GOT3 (cell line): ENCODE measurements at regions not wholly inside any gene's neighbourhood (a gene's known extent, or its start where the extent isn't known, plus 50 kb on each side); places are given as distances from the start of the nearest gene placed in this dataset.

Experiments
- DNase-seq: peaks from one replicate; lab custom pipeline; 2025; ENCODE audit warnings: mixed read lengths; lab: John Stamatoyannopoulos, UW

- no peak for DNase-seq
These were observed 208.9 kb upstream of the PFKP start for GRCh38 chr10:2858452-2858851.

- DNase-seq = no peak
These were observed 210.8 kb upstream of the PFKP start for GRCh38 chr10:2856598-2856997.

GRCh38 chr10:2852574-2853323 lies 214.6 kb upstream of the PFKP start:
- no peak for DNase-seq

GRCh38 chr10:2851566-2851965 lies 215.8 kb upstream of the PFKP start:
- no peak for DNase-seq

- DNase-seq = no peak
These were observed 217.1 kb upstream of the PFKP start for GRCh38 chr10:2850202-2850601.

- DNase-seq = no peak
These were observed 222.4 kb upstream of the PFKP start for GRCh38 chr10:2844925-2845324.

GRCh38 chr10:2839081-2839725 lies 228.1 kb upstream of the PFKP start:
- DNase-seq = no peak

- no peak for DNase-seq
These were observed 229.7 kb upstream of the PFKP start for GRCh38 chr10:2837674-2838073.

- DNase-seq = no peak
These were observed 230.3 kb upstream of the PFKP start for GRCh38 chr10:2836921-2837662.

- no peak for DNase-seq
These were observed 233.1 kb upstream of the PFKP start for GRCh38 chr10:2834214-2834613.

- no peak for DNase-seq
These were observed 235.8 kb upstream of the PFKP start for GRCh38 chr10:2831509-2831908.

GRCh38 chr10:2828741-2829140 lies 238.6 kb upstream of the PFKP start:
- no peak for DNase-seq

GRCh38 chr10:2826675-2827074 lies 240.7 kb upstream of the PFKP start:
- no peak for DNase-seq

GRCh38 chr10:2825841-2826240 lies 241.5 kb upstream of the PFKP start:
- DNase-seq = no peak

GRCh38 chr10:2817940-2818636 lies 249.3 kb upstream of the PFKP start:
- no peak for DNase-seq

- no peak for DNase-seq
These were observed 253.7 kb upstream of the PFKP start for GRCh38 chr10:2813693-2814092.

- no peak for DNase-seq
These were observed 254.1 kb upstream of the PFKP start for GRCh38 chr10:2813286-2813685.

- no peak for DNase-seq
These were observed 254.7 kb upstream of the PFKP start for GRCh38 chr10:2812631-2813030.

GRCh38 chr10:2800178-2800577 lies 267.2 kb upstream of the PFKP start:
- DNase-seq = no peak

GRCh38 chr10:2798336-2799022 lies 268.9 kb upstream of the PFKP start:
- DNase-seq = no peak

- DNase-seq = no peak
These were observed 275.4 kb upstream of the PFKP start for GRCh38 chr10:2791774-2792443.
